A549 (cell line): ENCODE measurements at regions not wholly inside any gene's neighbourhood (a gene's known extent, or its start where the extent isn't known, plus 50 kb on each side); places are given as distances from the start of the nearest gene placed in this dataset.

ENCODE experiments used
- ATAC-seq, 2 experiments: fragments of 200-7000 bp in 1 of 2; fragments of >200 bp in 1 of 2; cut with Nextera tagmentation in 1 of 2; cut with Tn5 transposase in 1 of 2; 3 replicates each; pipeline versions ENCODE4 v1.8.0 to v1.9.1; 2018 to 2020; ENCODE audit warnings: mild to moderate bottlenecking in 1 of 2, moderate library complexity in 1 of 2
- CTCF ChIA-PET: fragments of 300-600 bp; sonication (Branson Sonifier 250); formaldehyde crosslinking; extraction: SDS; loops from one replicate; lab custom pipeline; 2021; ENCODE audit warnings: antibody characterized with exemption, inconsistent platforms; lab: Yijun Ruan, JAX
- POLR2A ChIA-PET: fragments of 350-600 bp; formaldehyde crosslinking; extraction: SDS; loops from one replicate; lab custom pipeline; 2021; ENCODE audit warnings: antibody characterized with exemption, inconsistent platforms; lab: Yijun Ruan, JAX
- DNase-seq, 2 experiments: peaks; one replicate each; pipeline versions ENCODE4 v3.0.0 to v3.0.0-alpha.2; 2011 to 2016; ENCODE audit warnings: low read depth in 1 of 2, low spot score in 1 of 2
- FAIRE-seq: peaks from 2 replicates; lab custom pipeline; 2011; peaks lifted over from hg19 to GRCh38; lab: Jason Lieb, UNC
- H3K27ac ChIP-seq, 2 experiments: fragments of >200 bp; sonication (Bioruptor Twin); formaldehyde crosslinking; 3 replicates each; pipeline ENCODE4 v1.5.1; 2016 to 2017
- H3K4me1 ChIP-seq: fragments of >200 bp; sonication (Bioruptor Twin); formaldehyde crosslinking; 3 replicates; pipeline ENCODE4 v1.6.1; 2016
- H3K4me2 ChIP-seq: fragments of >200 bp; sonication (Bioruptor Twin); formaldehyde crosslinking; 3 replicates; pipeline ENCODE4 v1.6.1; 2016
- H3K4me3 ChIP-seq: fragments of >200 bp; sonication (Bioruptor Twin); formaldehyde crosslinking; 3 replicates; pipeline ENCODE4 v1.5.1; 2016
- H3K9me3 ChIP-seq: fragments of >200 bp; sonication (Bioruptor Twin); formaldehyde crosslinking; 3 replicates; pipeline ENCODE4 v1.6.1; 2016
- BHLHE40 ChIP-seq: IDR thresholded peaks from 2 replicates; pipeline ENCODE4 v1.6.1; 2012; ENCODE audit warnings: low read depth, low read length, inconsistent platforms
- CEBPB ChIP-seq, 2 experiments: fragments of >200 bp in 1 of 2; sonication (Bioruptor Twin) in 1 of 2; formaldehyde crosslinking in 1 of 2; IDR thresholded peaks; 2 replicates each; pipeline ENCODE4 v1.6.1; 2012 to 2016
- E2F6 ChIP-seq: IDR thresholded peaks from 2 replicates; pipeline ENCODE4 v1.6.1; 2012; ENCODE audit warnings: low read depth, borderline replicate concordance
- FOSB ChIP-seq: fragments of 250-450 bp; sonication (Bioruptor Pico); IDR thresholded peaks from 2 replicates; pipeline ENCODE4 v1.5.0; 2020; ENCODE audit warnings: mild to moderate bottlenecking, moderate library complexity
- HDAC2 ChIP-seq: fragments of 200-600 bp; sonication (generic); IDR thresholded peaks from 2 replicates; pipeline ENCODE4 v1.6.1; 2016
- HES2 ChIP-seq: fragments of >200 bp; sonication (Bioruptor Twin); formaldehyde crosslinking; IDR thresholded peaks from 2 replicates; pipeline ENCODE4 v1.6.1; 2016
- HEYL ChIP-seq: fragments of 250-450 bp; sonication (Bioruptor Pico); IDR thresholded peaks from 2 replicates; pipeline ENCODE4 v1.8.0; 2021; ENCODE audit warnings: mild to moderate bottlenecking, moderate library complexity
- HOXA7 ChIP-seq: fragments of 250-450 bp; sonication (Bioruptor Pico); IDR thresholded peaks from 2 replicates; pipeline ENCODE4 v1.5.0; 2020; ENCODE audit warnings: mild to moderate bottlenecking, moderate library complexity
- HOXB13 ChIP-seq: fragments of 250-450 bp; sonication (Bioruptor Pico); IDR thresholded peaks from 2 replicates; pipeline ENCODE4 v1.5.0; 2020; ENCODE audit warnings: low read depth, mild to moderate bottlenecking, moderate library complexity
- JUN ChIP-seq, 2 experiments: fragments of >200 bp; sonication (Bioruptor Twin); formaldehyde crosslinking; IDR thresholded peaks; 2 replicates in 1 of 2; 3 replicates in 1 of 2; pipeline ENCODE4 v1.6.1; 2016 to 2017
- KDM1A ChIP-seq: fragments of 200-600 bp; sonication (generic); IDR thresholded peaks from 2 replicates; pipeline ENCODE4 v1.6.1; 2016; ENCODE audit warnings: low read depth, mild to moderate bottlenecking
- KDM5A ChIP-seq: fragments of 200-600 bp; sonication (generic); IDR thresholded peaks from 2 replicates; pipeline ENCODE4 v1.6.1; 2016; ENCODE audit warnings: antibody characterized with exemption, mild to moderate bottlenecking
- MAFK ChIP-seq: fragments of 450-650 bp; IDR thresholded peaks from 2 replicates; pipeline ENCODE4 v1.6.1; 2014; ENCODE audit not compliant: partially characterized antibody
- MYC ChIP-seq: IDR thresholded peaks from 2 replicates; pipeline ENCODE4 v1.6.1; 2012; ENCODE audit warnings: mild to moderate bottlenecking, inconsistent platforms, low read length, improper control_type of control experiment, borderline replicate concordance
- NFE2L2 ChIP-seq: fragments of 150-350 bp; conservative IDR thresholded peaks from 2 replicates; pipeline ENCODE4 v1.6.1; 2014; ENCODE audit warnings: low read length
- NPAS2 ChIP-seq: fragments of 250-450 bp; sonication (Bioruptor Pico); IDR thresholded peaks from 2 replicates; pipeline ENCODE4 v1.8.0; 2022; ENCODE audit warnings: mild to moderate bottlenecking, moderate library complexity, borderline replicate concordance
- NR3C1 ChIP-seq: fragments of >200 bp; sonication (Bioruptor Twin); formaldehyde crosslinking; IDR thresholded peaks from 3 replicates; pipeline ENCODE4 v1.6.1; 2017
- PBX3 ChIP-seq: IDR thresholded peaks from 2 replicates; pipeline ENCODE4 v1.6.1; 2012
- POLR2A ChIP-seq: IDR thresholded peaks from 2 replicates; pipeline ENCODE4 v1.6.1; 2012; ENCODE audit warnings: mild to moderate bottlenecking, low read length
- POLR2AphosphoS2 ChIP-seq: conservative IDR thresholded peaks from 2 replicates; pipeline ENCODE4 v1.6.1; 2012; ENCODE audit warnings: low read length, improper control_type of control experiment, inconsistent platforms
- RCOR1 ChIP-seq: fragments of 150-350 bp; IDR thresholded peaks from 2 replicates; pipeline ENCODE4 v1.6.1; 2014; ENCODE audit warnings: antibody characterized with exemption, low read length, low read depth
- REST ChIP-seq: fragments of 200-600 bp; sonication (generic); IDR thresholded peaks from 2 replicates; pipeline ENCODE4 v1.6.1; 2016; ENCODE audit warnings: antibody characterized with exemption, mild to moderate bottlenecking, moderate library complexity
- SMC3 ChIP-seq: fragments of >200 bp; sonication (Bioruptor Twin); formaldehyde crosslinking; IDR thresholded peaks from 3 replicates; pipeline ENCODE4 v1.6.1; 2018; ENCODE audit warnings: inconsistent platforms
- TFCP2L1 ChIP-seq: fragments of 250-450 bp; sonication (Bioruptor Pico); IDR thresholded peaks from 2 replicates; pipeline ENCODE4 v1.5.0; 2021; ENCODE audit warnings: mild to moderate bottlenecking
- ZFP36 ChIP-seq: fragments of 450-650 bp; IDR thresholded peaks from 2 replicates; pipeline ENCODE4 v1.6.1; 2014; ENCODE audit warnings: borderline replicate concordance; ENCODE audit not compliant: partially characterized antibody
- WGBS: methylation state at CpG from one replicate; pipeline ENCODE4 v1.1.6; 2017; ENCODE audit errors: missing lambda C conversion rate; 5-methylcytosine and 5-hydroxymethylcytosine counted together

- Histone ChIP-seq H3K4me2 (no peak overlapping the region), H3K27ac (no peak overlapping the region), H3K4me1 (peaks cover 4% of the 10 kb centered on the region; the same call in 2 of the 3 replicates), H3K4me3 (no peak overlapping the region), H3K9me3 (no peaks in the 10 kb centered on the region)
- FAIRE-seq: no peak
- no peak for ATAC-seq
- CTCF ChIA-PET: no interaction called here
- no peak for DNase-seq
- POLR2A ChIA-PET: no interaction called here
- 77% methylated on average over 8 of the region's 9 CpGs for WGBS
- no peak for TF ChIP-seq MYC
- TF ChIP-seq PBX3: no peak
- no peak for TF ChIP-seq HEYL (CRISPR knock-in tag)
- TF ChIP-seq POLR2AphosphoS2: no peak
- TF ChIP-seq BHLHE40: no peak
- no peak for TF ChIP-seq JUN (IDR thresholded peaks at IDR 0.05)
- TF ChIP-seq HDAC2: no peak
- TF ChIP-seq MAFK: no peak
- no peak for TF ChIP-seq RCOR1
- no peak for TF ChIP-seq REST
- TF ChIP-seq TFCP2L1: no peak
- no peak for TF ChIP-seq HOXA7 (CRISPR knock-in tag)
- TF ChIP-seq SMC3: no peak
- TF ChIP-seq NR3C1: no peak
- TF ChIP-seq HES2: no peak
- TF ChIP-seq POLR2A: no peak
- no peak for TF ChIP-seq KDM1A
- TF ChIP-seq KDM5A: no peak
Observed at GRCh38 chr2:120524174-120524573, 178.2 kb downstream of the INHBB start.

- Histone ChIP-seq H3K4me1 (peaks cover 4% of the 10 kb centered on the region; the same call in 2 of the 3 replicates), H3K4me3 (no peak overlapping the region), H3K27ac (no peak overlapping the region), H3K9me3 (no peaks in the 10 kb centered on the region), H3K4me2 (no peak overlapping the region)
- ATAC-seq: peak in 1 of 2 experiments; percentile 16; a peak in 1 of 6 replicates
- TF ChIP-seq FOSB (CRISPR knock-in tag) (no peak), NFE2L2 (no peak), NPAS2 (CRISPR knock-in tag) (no peak), HOXB13 (no peak), E2F6 (no peak), CEBPB (IDR thresholded peaks at IDR 0.05) (no peak), ZFP36 (no peak), TFCP2L1 (no peak), MAFK (no peak)
- peak in 1 of 2 experiments; percentile 36 for DNase-seq
- WGBS: 59% methylated on average over 18 of the region's 18 CpGs
- FAIRE-seq: no peak
- ChIA-PET POLR2A (no interaction called here), CTCF (no interaction called here)
Observed at GRCh38 chr2:120525056-120526046, 179.4 kb downstream of the INHBB start.
